DND-41 (cell line): ENCODE measurements at regions not wholly inside any gene's neighbourhood (a gene's known extent, or its start where the extent isn't known, plus 50 kb on each side); places are given as distances from the start of the nearest gene placed in this dataset.
A peak's percentile ranks its signal among the peaks of the same experiment; 100 is the strongest.

Experiments
- ATAC-seq: fragments of 200-7000 bp; cut with Tn5 transposase; 3 replicates; pipeline ENCODE4 v1.9.1; 2021; ENCODE audit warnings: low read depth; ENCODE audit not compliant: insufficient read depth
- DNase-seq: peaks from one replicate; pipeline ENCODE4 v3.0.0-alpha.2; 2020
- H2AFZ ChIP-seq: 2 replicates; pipeline ENCODE4 v1.6.0; 2012; ENCODE audit warnings: low read depth, low read length
- H3K27ac ChIP-seq: 2 replicates; pipeline ENCODE4 v1.5.1; 2012; ENCODE audit warnings: low read length, inconsistent platforms
- H3K27me3 ChIP-seq: fragments of 200-600 bp; sonication (generic); 2 replicates; pipeline ENCODE4 v1.6.0; 2012; ENCODE audit warnings: low read length, mild to moderate bottlenecking, inconsistent platforms; ENCODE audit not compliant: insufficient read depth, poor library complexity
- H3K36me3 ChIP-seq: 2 replicates; pipeline ENCODE4 v1.5.1; 2012; ENCODE audit warnings: low read length, inconsistent platforms; ENCODE audit not compliant: insufficient read depth
- H3K4me1 ChIP-seq: 2 replicates; pipeline ENCODE4 v1.5.1; 2012; ENCODE audit warnings: mild to moderate bottlenecking, low read length; ENCODE audit not compliant: insufficient read depth
- H3K4me2 ChIP-seq: 2 replicates; pipeline ENCODE4 v1.6.0; 2012; ENCODE audit warnings: mild to moderate bottlenecking, moderate library complexity, low read length, inconsistent platforms; ENCODE audit not compliant: insufficient read depth
- H3K4me3 ChIP-seq, 2 experiments: fragments of 200-600 bp in 1 of 2; shearing (Covaris generic) in 1 of 2; 2 replicates each; pipeline ENCODE4 v1.5.1; 2012 to 2016; ENCODE audit warnings: inconsistent platforms in 2 of 2, low read length in 2 of 2, mild to moderate bottlenecking in 2 of 2, low read depth in 1 of 2, moderate library complexity in 1 of 2
- H3K79me2 ChIP-seq: 2 replicates; pipeline ENCODE4 v1.6.0; 2012; ENCODE audit warnings: low read length, inconsistent platforms; ENCODE audit not compliant: insufficient read depth
- H3K9ac ChIP-seq: 2 replicates; pipeline ENCODE4 v1.6.0; 2012; ENCODE audit warnings: low read depth, mild to moderate bottlenecking, inconsistent platforms, low read length, moderate library complexity
- H3K9me3 ChIP-seq: 2 replicates; pipeline ENCODE4 v1.5.1; 2012; ENCODE audit warnings: low read length, moderate library complexity, mild to moderate bottlenecking, inconsistent platforms; ENCODE audit not compliant: insufficient read depth, severe bottlenecking
- H4K20me1 ChIP-seq: 2 replicates; pipeline ENCODE4 v1.6.0; 2012; ENCODE audit warnings: low read length; ENCODE audit not compliant: insufficient read depth
- CTCF ChIP-seq: IDR thresholded peaks from 2 replicates; pipeline ENCODE4 v1.5.1; 2012; ENCODE audit warnings: borderline replicate concordance, low read length, moderate library complexity, mild to moderate bottlenecking; ENCODE audit not compliant: poor library complexity, severe bottlenecking; ENCODE audit errors: extremely low read depth
- EZH2 ChIP-seq: IDR thresholded peaks from 3 replicates; pipeline ENCODE4 v1.6.1; 2012; ENCODE audit warnings: borderline replicate concordance, low read depth, mild to moderate bottlenecking, moderate library complexity, low read length, inconsistent platforms; ENCODE audit not compliant: severe bottlenecking

- no peak overlapping the region for H2AFZ ChIP-seq
Measured at GRCh38 chr9:80191108-80191507, 619.3 kb downstream of the TLE4 start.

GRCh38 chr9:80188579-80188978 is 616.8 kb downstream of the TLE4 start:
- Histone ChIP-seq H2AFZ (peak overlapping the region; percentile 19; the same call in 1 of the 2 replicates), H4K20me1 (no peaks in the 10 kb centered on the region), H3K36me3 (no peaks in the 10 kb centered on the region), H3K4me1 (no peaks in the 10 kb centered on the region), H3K4me2 (no peak overlapping the region), H3K27me3 (no peaks in the 10 kb centered on the region), H3K4me3 (no peak overlapping the region), H3K9me3 (no peaks in the 10 kb centered on the region), H3K9ac (no peak overlapping the region), H3K27ac (no peak overlapping the region), H3K79me2 (no peaks in the 10 kb centered on the region)
- TF ChIP-seq CTCF (no peak), EZH2 (no peak)
- ATAC-seq (no peak), DNase-seq (no peak)

More at GRCh38 chr9:80191108-80191507, 619.3 kb downstream of the TLE4 start:
- Histone ChIP-seq H3K36me3 (no peaks in the 10 kb centered on the region), H3K27me3 (no peaks in the 10 kb centered on the region), H3K79me2 (no peaks in the 10 kb centered on the region), H3K4me1 (no peaks in the 10 kb centered on the region), H3K4me2 (no peak overlapping the region), H3K9ac (no peak overlapping the region), H3K4me3 (no peak overlapping the region), H3K9me3 (no peaks in the 10 kb centered on the region), H4K20me1 (no peaks in the 10 kb centered on the region), H3K27ac (no peak overlapping the region)
- DNase-seq (no peak), ATAC-seq (no peak)
- TF ChIP-seq CTCF (no peak), EZH2 (no peak)

- ATAC-seq (no peak), DNase-seq (no peak)
- Histone ChIP-seq H3K4me3 (no peak overlapping the region), H3K4me1 (no peaks in the 10 kb centered on the region), H3K9me3 (no peaks in the 10 kb centered on the region), H3K9ac (no peak overlapping the region), H3K79me2 (no peaks in the 10 kb centered on the region), H3K27ac (no peak overlapping the region), H3K27me3 (no peaks in the 10 kb centered on the region), H3K36me3 (no peaks in the 10 kb centered on the region), H4K20me1 (no peaks in the 10 kb centered on the region), H3K4me2 (no peak overlapping the region), H2AFZ (no peak overlapping the region)
- TF ChIP-seq CTCF (no peak), EZH2 (no peak)
Measured at GRCh38 chr9:80185112-80185738, 613.5 kb downstream of the TLE4 start.
